ENCODE measurements at regions not wholly inside any gene's neighbourhood (a gene's known extent, or its start where the extent isn't known, plus 50 kb on each side); places are given as distances from the start of the nearest gene placed in this dataset.

DNA sequence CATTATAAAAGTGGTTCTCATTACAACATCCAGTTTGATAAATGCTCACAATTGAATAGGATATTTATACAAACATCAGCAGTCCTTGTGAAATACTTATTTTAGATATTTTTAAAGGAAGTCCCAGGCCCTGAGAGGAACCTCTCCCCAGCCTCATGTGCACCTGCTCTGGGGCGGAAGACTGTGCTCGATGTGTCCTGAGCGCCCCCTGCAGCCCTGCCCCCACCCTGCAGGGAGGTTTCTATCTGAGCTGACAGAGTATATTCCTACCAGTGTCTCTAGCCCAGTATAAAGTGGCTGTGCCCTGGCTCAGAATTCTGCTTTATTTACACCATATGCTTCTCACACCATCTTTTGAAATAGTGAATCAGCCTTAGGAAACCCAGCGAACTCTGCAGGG, 1349.1 kb downstream of the TMEM121 start:
- ChIA-PET POLR2A (interaction anchor here (1.3 kb wide), 1 partner anchor 35 kb away, joined by 3 read pairs; no protein-coding TSS in a partner anchor), CTCF (interaction anchor here (0.6 to 11.4 kb wide), 10 partner anchors 11 to 213 kb away, joined by 3 to 339 read pairs (median 52); no protein-coding TSS in a partner anchor)
- peaks cover 31% of the 10 kb centered on the region for H3K27me3 Mint-ChIP-seq
- Histone ChIP-seq H3K4me3 (ENCODE audit: control extremely low read depth in 1 of 5, extremely low read depth in 1 of 5, insufficient read depth in 1 of 5, low read depth in 2 of 5, low read length in 4 of 5) (no peak overlapping the region), H2AFZ (ENCODE audit: insufficient read depth, low read depth, low read length, poor library complexity, severe bottlenecking) (peak overlapping the region; percentile 1), H3K79me2 (ENCODE audit: control insufficient read depth, insufficient read depth, low read length) (no peaks in the 10 kb centered on the region), H3K4me1 (ENCODE audit: control insufficient read depth in 2 of 2, insufficient read depth in 2 of 2, low read length in 2 of 2) (peaks cover 22 to 40% of the 10 kb centered on the region in 2 donors), H3K27me3 (replicated peaks in 1 of 4; ENCODE audit: control extremely low read depth in 1 of 4, control insufficient read depth in 3 of 4, insufficient read depth in 4 of 4, low read length in 3 of 4) (peaks cover 0 to 11% (median 7%) of the 10 kb centered on the region in 4 experiments), H3K9ac (ENCODE audit: low read length) (no peak overlapping the region), H3K27ac (ENCODE audit: low read length in 2 of 2) (no peak overlapping the region), H3K36me3 (replicated peaks in 1 of 2; ENCODE audit: control extremely low read depth in 1 of 2, control insufficient read depth in 1 of 2, extremely low read depth in 1 of 2, insufficient read depth in 2 of 2, low read length in 1 of 2) (no peaks in the 10 kb centered on the region), H3K9me3 (ENCODE audit: control extremely low read depth in 1 of 3, control insufficient read depth in 2 of 3, insufficient read depth in 1 of 3, low read length in 2 of 3) (peaks cover 0 to 6% (median 0%) of the 10 kb centered on the region in 3 donors), H4K20me1 (ENCODE audit: control insufficient read depth, insufficient read depth, low read length, poor library complexity, severe bottlenecking) (no peaks in the 10 kb centered on the region), H3K4me2 (replicated peaks; ENCODE audit: low read depth, low read length, poor library complexity, severe bottlenecking) (peak overlapping the region; percentile 9)
- peak; percentile 57 for ATAC-seq (ENCODE audit: low read depth)
- H3K27ac Mint-ChIP-seq = no peak overlapping the region
- no peak for TF ChIP-seq EZH2 (IDR thresholded peaks at IDR 0.05; ENCODE audit: borderline replicate concordance, insufficient read depth, low read depth, low read length, poor library complexity, severe bottlenecking)
- TF ChIP-seq, protein P1, sequence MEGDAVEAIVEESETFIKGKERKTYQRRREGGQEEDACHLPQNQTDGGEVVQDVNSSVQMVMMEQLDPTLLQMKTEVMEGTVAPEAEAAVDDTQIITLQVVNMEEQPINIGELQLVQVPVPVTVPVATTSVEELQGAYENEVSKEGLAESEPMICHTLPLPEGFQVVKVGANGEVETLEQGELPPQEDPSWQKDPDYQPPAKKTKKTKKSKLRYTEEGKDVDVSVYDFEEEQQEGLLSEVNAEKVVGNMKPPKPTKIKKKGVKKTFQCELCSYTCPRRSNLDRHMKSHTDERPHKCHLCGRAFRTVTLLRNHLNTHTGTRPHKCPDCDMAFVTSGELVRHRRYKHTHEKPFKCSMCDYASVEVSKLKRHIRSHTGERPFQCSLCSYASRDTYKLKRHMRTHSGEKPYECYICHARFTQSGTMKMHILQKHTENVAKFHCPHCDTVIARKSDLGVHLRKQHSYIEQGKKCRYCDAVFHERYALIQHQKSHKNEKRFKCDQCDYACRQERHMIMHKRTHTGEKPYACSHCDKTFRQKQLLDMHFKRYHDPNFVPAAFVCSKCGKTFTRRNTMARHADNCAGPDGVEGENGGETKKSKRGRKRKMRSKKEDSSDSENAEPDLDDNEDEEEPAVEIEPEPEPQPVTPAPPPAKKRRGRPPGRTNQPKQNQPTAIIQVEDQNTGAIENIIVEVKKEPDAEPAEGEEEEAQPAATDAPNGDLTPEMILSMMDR (IDR thresholded peaks at IDR 0.05) = peak; percentile 79
- H3K9me3 Mint-ChIP-seq (ENCODE audit: insufficient read depth) = no peaks in the 10 kb centered on the region
- intact Hi-C loops (cut with micrococcal nuclease) = no loop called here
- 0% methylated on average over 4 of the region's 4 CpGs for WGBS (ENCODE audit: insufficient coverage)
- peaks cover 41% of the 10 kb centered on the region for H3K4me1 Mint-ChIP-seq
- peak; percentile 69 for DNase-seq
- H3K4me3 Mint-ChIP-seq = no peak overlapping the region

DNA sequence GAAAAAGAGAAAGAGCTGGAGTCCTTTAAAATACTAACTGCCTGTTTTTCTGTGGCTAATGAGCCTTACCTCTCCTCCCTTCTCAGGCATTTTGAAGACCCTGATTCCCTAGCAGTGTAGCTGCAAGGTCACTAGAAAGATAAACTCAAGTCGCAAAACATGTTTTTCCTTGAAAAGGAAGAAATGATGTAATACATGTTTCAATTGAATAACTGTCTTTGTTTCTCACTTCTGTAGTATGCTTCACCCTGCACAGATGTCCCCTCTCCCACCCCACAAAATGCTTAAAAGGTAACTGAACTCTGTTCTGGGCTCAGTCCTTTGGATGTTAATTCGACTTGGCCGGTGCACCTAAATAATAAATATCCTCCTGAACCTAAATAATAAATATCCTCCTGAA, 1350.3 kb downstream of the TMEM121 start:
- H3K4me2 ChIP-seq (replicated peaks; ENCODE audit: low read depth, low read length, poor library complexity, severe bottlenecking) = no peak overlapping the region
- Mint-ChIP-seq H3K4me1 (peaks cover 41% of the 10 kb centered on the region), H3K4me3 (no peak overlapping the region), H3K9me3 (ENCODE audit: insufficient read depth) (no peaks in the 10 kb centered on the region), H3K27ac (no peak overlapping the region), H3K27me3 (peaks cover 31% of the 10 kb centered on the region)
- no peak for DNase-seq
- peaks cover 0 to 11% (median 7%) of the 10 kb centered on the region in 4 experiments for H3K27me3 ChIP-seq (replicated peaks in 1 of 4; ENCODE audit: control extremely low read depth in 1 of 4, control insufficient read depth in 3 of 4, insufficient read depth in 4 of 4, low read length in 3 of 4)
- intact Hi-C loops (cut with micrococcal nuclease) = no loop called here
- no peaks in the 10 kb centered on the region for H3K79me2 ChIP-seq (ENCODE audit: control insufficient read depth, insufficient read depth, low read length)
- H4K20me1 ChIP-seq (ENCODE audit: control insufficient read depth, insufficient read depth, low read length, poor library complexity, severe bottlenecking) = no peaks in the 10 kb centered on the region
- no peak overlapping the region for H3K27ac ChIP-seq (ENCODE audit: low read length in 2 of 2)
- peaks cover 22 to 40% of the 10 kb centered on the region in 2 donors for H3K4me1 ChIP-seq (ENCODE audit: control insufficient read depth in 2 of 2, insufficient read depth in 2 of 2, low read length in 2 of 2)
- ATAC-seq (ENCODE audit: low read depth) = no peak
- no peak overlapping the region for H3K9ac ChIP-seq (ENCODE audit: low read length)
- no peaks in the 10 kb centered on the region for H3K36me3 ChIP-seq (replicated peaks in 1 of 2; ENCODE audit: control extremely low read depth in 1 of 2, control insufficient read depth in 1 of 2, extremely low read depth in 1 of 2, insufficient read depth in 2 of 2, low read length in 1 of 2)
- ChIA-PET CTCF (interaction anchor here (1.5 to 5.4 kb wide), 3 partner anchors 12 to 45 kb away, joined by 4 to 74 read pairs (median 8); no protein-coding TSS in a partner anchor), POLR2A (no interaction called here)
- TF ChIP-seq, protein P1 (IDR thresholded peaks at IDR 0.05) = no peak
- TF ChIP-seq EZH2 (IDR thresholded peaks at IDR 0.05; ENCODE audit: borderline replicate concordance, insufficient read depth, low read depth, low read length, poor library complexity, severe bottlenecking) = no peak
- no peak overlapping the region for H2AFZ ChIP-seq (ENCODE audit: insufficient read depth, low read depth, low read length, poor library complexity, severe bottlenecking)
- 10% methylated on average over 2 of the region's 3 CpGs for WGBS (ENCODE audit: insufficient coverage)
- H3K9me3 ChIP-seq (ENCODE audit: control extremely low read depth in 1 of 3, control insufficient read depth in 2 of 3, insufficient read depth in 1 of 3, low read length in 2 of 3) = peaks cover 0 to 6% (median 0%) of the 10 kb centered on the region in 3 donors
- no peak overlapping the region for H3K4me3 ChIP-seq (ENCODE audit: control extremely low read depth in 1 of 5, extremely low read depth in 1 of 5, insufficient read depth in 1 of 5, low read depth in 2 of 5, low read length in 4 of 5)
